ENCODE measurements at regions not wholly inside any gene's neighbourhood (a gene's known extent, or its start where the extent isn't known, plus 50 kb on each side); places are given as distances from the start of the nearest gene placed in this dataset.

- Mint-ChIP-seq H3K36me3 (ENCODE audit: low read depth, unreplicated experiment) (peaks cover 8% of the 10 kb centered on the region), H3K4me3 (ENCODE audit: unreplicated experiment) (no peak overlapping the region), H3K27me3 (ENCODE audit: unreplicated experiment) (peaks cover 8% of the 10 kb centered on the region), H3K9me3 (ENCODE audit: unreplicated experiment) (no peaks in the 10 kb centered on the region), H3K4me1 (ENCODE audit: unreplicated experiment) (no peaks in the 10 kb centered on the region), H3K27ac (ENCODE audit: unreplicated experiment) (no peak overlapping the region)
- no peak for DNase-seq (ENCODE audit: low spot score)
- no peak for TF ChIP-seq CTCF (IDR thresholded peaks at IDR 0.05; ENCODE audit: unreplicated experiment)
Observed at GRCh38 chr17:77872714-77873499, 85.6 kb upstream of the TNRC6C start.

- Mint-ChIP-seq H3K36me3 (ENCODE audit: low read depth, unreplicated experiment) (peaks cover 8% of the 10 kb centered on the region), H3K4me3 (ENCODE audit: unreplicated experiment) (no peak overlapping the region), H3K27me3 (ENCODE audit: unreplicated experiment) (peaks cover 8% of the 10 kb centered on the region), H3K4me1 (ENCODE audit: unreplicated experiment) (no peaks in the 10 kb centered on the region), H3K27ac (ENCODE audit: unreplicated experiment) (no peak overlapping the region), H3K9me3 (ENCODE audit: unreplicated experiment) (no peaks in the 10 kb centered on the region)
- no peak for TF ChIP-seq CTCF (IDR thresholded peaks at IDR 0.05; ENCODE audit: unreplicated experiment)
- no peak for DNase-seq (ENCODE audit: low spot score)
Observed at GRCh38 chr17:77873500-77874302, 84.8 kb upstream of the TNRC6C start.

- Mint-ChIP-seq H3K4me1 (ENCODE audit: unreplicated experiment) (no peaks in the 10 kb centered on the region), H3K4me3 (ENCODE audit: unreplicated experiment) (no peak overlapping the region), H3K9me3 (ENCODE audit: unreplicated experiment) (no peaks in the 10 kb centered on the region), H3K27me3 (ENCODE audit: unreplicated experiment) (peaks cover 6% of the 10 kb centered on the region), H3K27ac (ENCODE audit: unreplicated experiment) (no peak overlapping the region), H3K36me3 (ENCODE audit: low read depth, unreplicated experiment) (peaks cover 8% of the 10 kb centered on the region)
- TF ChIP-seq CTCF (IDR thresholded peaks at IDR 0.05; ENCODE audit: unreplicated experiment) = no peak
- DNase-seq (ENCODE audit: low spot score) = no peak
Observed at GRCh38 chr17:77874303-77875050, 84.0 kb upstream of the TNRC6C start.

GRCh38 chr17:77875051-77875780, 83.3 kb upstream of the TNRC6C start:
- Mint-ChIP-seq H3K9me3 (ENCODE audit: unreplicated experiment) (no peaks in the 10 kb centered on the region), H3K4me3 (ENCODE audit: unreplicated experiment) (peak overlapping the region; percentile 1), H3K27ac (ENCODE audit: unreplicated experiment) (no peak overlapping the region), H3K27me3 (ENCODE audit: unreplicated experiment) (peaks cover 4% of the 10 kb centered on the region), H3K36me3 (ENCODE audit: low read depth, unreplicated experiment) (peaks cover 8% of the 10 kb centered on the region), H3K4me1 (ENCODE audit: unreplicated experiment) (no peaks in the 10 kb centered on the region)
- TF ChIP-seq CTCF (IDR thresholded peaks at IDR 0.05; ENCODE audit: unreplicated experiment) = no peak
- DNase-seq (ENCODE audit: low spot score) = no peak
